Fibroblast of lung (primary cell): ENCODE measurements at regions not wholly inside any gene's neighbourhood (a gene's known extent, or its start where the extent isn't known, plus 50 kb on each side); places are given as distances from the start of the nearest gene placed in this dataset.

Source experiments
- EZH2 ChIP-seq: IDR thresholded peaks from 2 replicates; pipeline ENCODE4 v1.5.1; 2012; ENCODE audit warnings: low read length, control low read depth, mild to moderate bottlenecking; ENCODE audit errors: missing control alignments
- TF ChIP-seq, protein P1 (sequence below), 2 donors: IDR thresholded peaks in 1 of 2; conservative IDR thresholded peaks in 1 of 2; 1 replicate in 1 of 2; 2 replicates in 1 of 2; pipeline ENCODE4 v1.5.1; 2011 to 2012; ENCODE audit warnings: low read length in 2 of 2, control low read depth in 1 of 2, inconsistent platforms in 1 of 2, low read depth in 1 of 2, mild to moderate bottlenecking in 1 of 2

DNA sequence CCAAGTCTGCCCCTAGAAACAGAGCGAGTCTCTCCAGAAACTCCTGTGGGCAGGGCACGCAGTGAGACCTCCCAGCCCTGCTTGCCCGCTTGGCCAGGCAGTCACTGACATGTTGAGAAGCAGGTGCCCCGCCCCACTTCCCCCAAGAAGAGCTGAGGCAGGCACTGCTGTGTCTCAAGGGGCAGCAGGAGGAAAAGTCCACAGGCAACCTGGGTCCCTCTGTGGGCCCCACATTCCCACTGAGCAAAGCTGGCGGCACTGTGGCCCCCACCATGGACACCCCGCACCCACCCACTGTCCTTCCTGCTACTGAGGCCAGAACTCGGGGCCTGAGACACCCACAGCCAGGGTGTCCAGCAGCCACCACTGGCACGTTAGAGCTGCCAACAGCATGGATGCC, 137.3 kb upstream of the NKX1-1 start:
- TF ChIP-seq, protein P1, sequence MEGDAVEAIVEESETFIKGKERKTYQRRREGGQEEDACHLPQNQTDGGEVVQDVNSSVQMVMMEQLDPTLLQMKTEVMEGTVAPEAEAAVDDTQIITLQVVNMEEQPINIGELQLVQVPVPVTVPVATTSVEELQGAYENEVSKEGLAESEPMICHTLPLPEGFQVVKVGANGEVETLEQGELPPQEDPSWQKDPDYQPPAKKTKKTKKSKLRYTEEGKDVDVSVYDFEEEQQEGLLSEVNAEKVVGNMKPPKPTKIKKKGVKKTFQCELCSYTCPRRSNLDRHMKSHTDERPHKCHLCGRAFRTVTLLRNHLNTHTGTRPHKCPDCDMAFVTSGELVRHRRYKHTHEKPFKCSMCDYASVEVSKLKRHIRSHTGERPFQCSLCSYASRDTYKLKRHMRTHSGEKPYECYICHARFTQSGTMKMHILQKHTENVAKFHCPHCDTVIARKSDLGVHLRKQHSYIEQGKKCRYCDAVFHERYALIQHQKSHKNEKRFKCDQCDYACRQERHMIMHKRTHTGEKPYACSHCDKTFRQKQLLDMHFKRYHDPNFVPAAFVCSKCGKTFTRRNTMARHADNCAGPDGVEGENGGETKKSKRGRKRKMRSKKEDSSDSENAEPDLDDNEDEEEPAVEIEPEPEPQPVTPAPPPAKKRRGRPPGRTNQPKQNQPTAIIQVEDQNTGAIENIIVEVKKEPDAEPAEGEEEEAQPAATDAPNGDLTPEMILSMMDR (conservative IDR thresholded peaks at IDR 0.05 in 1 of 2, IDR thresholded peaks at IDR 0.05 in 1 of 2; ENCODE audit: low read depth in 1 of 2, low read length in 2 of 2), result no peak
- TF ChIP-seq EZH2, result no peak
